ENCODE measurements at regions not wholly inside any gene's neighbourhood (a gene's known extent, or its start where the extent isn't known, plus 50 kb on each side); places are given as distances from the start of the nearest gene placed in this dataset.
A peak's percentile ranks its signal among the peaks of the same experiment; 100 is the strongest.

DNA sequence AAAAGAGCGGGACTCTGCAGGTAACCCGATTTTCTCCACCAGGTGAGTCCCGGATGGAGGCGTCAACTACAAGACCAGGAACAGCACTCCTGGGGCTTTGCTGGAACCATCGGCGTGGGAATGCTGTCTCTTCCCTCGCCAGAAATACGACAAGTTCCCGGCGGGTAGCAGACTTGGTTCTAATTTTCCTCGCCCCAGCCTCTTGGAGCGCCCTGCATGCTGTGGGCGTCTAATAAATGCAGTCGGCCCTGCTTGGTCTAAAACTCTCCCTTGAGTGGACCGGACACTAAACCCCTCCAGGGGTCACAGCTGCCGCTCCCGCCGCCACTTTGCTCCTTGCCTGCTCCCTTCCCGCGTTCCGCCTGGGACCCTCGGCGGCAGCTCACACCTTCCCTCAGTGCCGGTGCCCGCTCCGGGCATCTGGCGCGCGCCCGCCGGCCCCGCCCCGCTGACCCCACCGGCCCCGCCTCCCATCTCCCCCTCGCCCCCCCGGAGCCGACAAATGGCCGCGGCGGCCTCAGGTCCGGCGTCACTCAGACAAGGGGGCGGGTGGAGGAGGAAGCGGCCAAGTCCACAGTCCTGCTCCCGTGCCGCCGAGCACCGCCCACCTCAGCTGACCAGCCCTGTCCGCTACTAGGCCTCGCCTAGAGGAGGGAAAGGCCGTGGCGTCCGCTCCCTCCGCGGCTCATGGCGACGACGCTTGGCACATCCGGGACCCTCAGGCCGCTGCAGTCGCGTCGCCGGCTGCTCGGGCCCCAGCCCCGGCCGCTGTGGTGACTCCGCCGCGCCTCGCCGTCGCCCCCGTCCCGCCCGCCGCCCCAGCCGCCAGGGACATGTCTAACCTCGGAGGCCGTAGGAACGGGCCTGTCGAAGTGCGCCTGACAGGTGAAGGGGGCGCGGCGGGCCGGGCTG lies 65.8 kb downstream of the KPNA2 start (continued):
- TF ChIP-seq ZNF605 (CRISPR knock-in tag; IDR thresholded peaks at IDR 0.05) (peak; percentile 66; the same call in 1 of the 2 replicates), ZNF841 (CRISPR knock-in tag; IDR thresholded peaks at IDR 0.05; ENCODE audit: borderline replicate concordance) (peak; percentile 98), ZNF180 (CRISPR knock-in tag; IDR thresholded peaks at IDR 0.05; ENCODE audit: borderline replicate concordance, low read depth) (no peak), ZMAT5 (CRISPR knock-in tag; IDR thresholded peaks at IDR 0.05; ENCODE audit: borderline replicate concordance, low read depth) (no peak), EED (CRISPR knock-in tag; IDR thresholded peaks at IDR 0.05) (peak; percentile 47; the same call in 1 of the 2 replicates), ZNF382 (CRISPR knock-in tag; IDR thresholded peaks at IDR 0.05; ENCODE audit: borderline replicate concordance) (no peak), KDM5B (CRISPR knock-in tag; IDR thresholded peaks at IDR 0.05; ENCODE audit: borderline replicate concordance) (peak; percentile 99), ZNF264 (CRISPR knock-in tag; IDR thresholded peaks at IDR 0.05) (peak; percentile 78; the same call in 1 of the 2 replicates), PBX3 (CRISPR knock-in tag; IDR thresholded peaks at IDR 0.05; ENCODE audit: borderline replicate concordance) (peak; percentile 63; the same call in 1 of the 2 replicates), ZFY (CRISPR knock-in tag; IDR thresholded peaks at IDR 0.05) (peak; percentile 99), ZNF564 (CRISPR knock-in tag; IDR thresholded peaks at IDR 0.05) (peak; percentile 92; the same call in 1 of the 2 replicates), MAFG (CRISPR knock-in tag; IDR thresholded peaks at IDR 0.05) (no peak), PATZ1 (CRISPR knock-in tag; IDR thresholded peaks at IDR 0.05) (peak; percentile 95), GATA4 (IDR thresholded peaks at IDR 0.05; ENCODE audit: borderline replicate concordance, low read depth) (0 out of 2 replicates have a peak, but pooled peaks have one; percentile 20), HMGXB4 (CRISPR knock-in tag; IDR thresholded peaks at IDR 0.05; ENCODE audit: borderline replicate concordance in 1 of 2, low read depth in 1 of 2) (peak; percentile 88 to 90)
- TF ChIP-seq, protein P1, sequence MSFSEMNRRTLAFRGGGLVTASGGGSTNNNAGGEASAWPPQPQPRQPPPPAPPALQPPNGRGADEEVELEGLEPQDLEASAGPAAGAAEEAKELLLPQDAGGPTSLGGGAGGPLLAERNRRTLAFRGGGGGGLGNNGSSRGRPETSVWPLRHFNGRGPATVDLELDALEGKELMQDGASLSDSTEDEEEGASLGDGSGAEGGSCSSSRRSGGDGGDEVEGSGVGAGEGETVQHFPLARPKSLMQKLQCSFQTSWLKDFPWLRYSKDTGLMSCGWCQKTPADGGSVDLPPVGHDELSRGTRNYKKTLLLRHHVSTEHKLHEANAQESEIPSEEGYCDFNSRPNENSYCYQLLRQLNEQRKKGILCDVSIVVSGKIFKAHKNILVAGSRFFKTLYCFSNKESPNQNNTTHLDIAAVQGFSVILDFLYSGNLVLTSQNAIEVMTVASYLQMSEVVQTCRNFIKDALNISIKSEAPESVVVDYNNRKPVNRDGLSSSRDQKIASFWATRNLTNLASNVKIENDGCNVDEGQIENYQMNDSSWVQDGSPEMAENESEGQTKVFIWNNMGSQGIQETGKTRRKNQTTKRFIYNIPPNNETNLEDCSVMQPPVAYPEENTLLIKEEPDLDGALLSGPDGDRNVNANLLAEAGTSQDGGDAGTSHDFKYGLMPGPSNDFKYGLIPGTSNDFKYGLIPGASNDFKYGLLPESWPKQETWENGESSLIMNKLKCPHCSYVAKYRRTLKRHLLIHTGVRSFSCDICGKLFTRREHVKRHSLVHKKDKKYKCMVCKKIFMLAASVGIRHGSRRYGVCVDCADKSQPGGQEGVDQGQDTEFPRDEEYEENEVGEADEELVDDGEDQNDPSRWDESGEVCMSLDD (CRISPR knock-in tag; IDR thresholded peaks at IDR 0.05; ENCODE audit: borderline replicate concordance), result peak; percentile 90

Measured in HepG2 (cell line).